H9 (cell line): ENCODE measurements at regions not wholly inside any gene's neighbourhood (a gene's known extent, or its start where the extent isn't known, plus 50 kb on each side); places are given as distances from the start of the nearest gene placed in this dataset.

ENCODE experiments used
- DNase-seq: peaks from one replicate; pipeline ENCODE4 v3.0.0-alpha.2; 2017
- H2AFZ ChIP-seq: one replicate; pipeline ENCODE4 v1.6.1; 2013; ENCODE audit warnings: mild to moderate bottlenecking, low read length, control low read depth, moderate library complexity
- H2AK5ac ChIP-seq: 2 replicates; pipeline ENCODE4 v1.6.1; 2013; ENCODE audit warnings: low read length, control low read depth, mixed read lengths; ENCODE audit not compliant: insufficient read length
- H2BK120ac ChIP-seq: one replicate; pipeline ENCODE4 v1.6.1; 2013; ENCODE audit warnings: low read depth, mild to moderate bottlenecking, low read length, control low read depth, inconsistent platforms; ENCODE audit not compliant: poor library complexity, severe bottlenecking
- H2BK12ac ChIP-seq: 2 replicates; pipeline ENCODE4 v1.6.1; 2013; ENCODE audit warnings: low read length, control low read depth, mixed read lengths, low read depth; ENCODE audit not compliant: insufficient read length
- H2BK15ac ChIP-seq: 2 replicates; pipeline ENCODE4 v1.6.1; 2013; ENCODE audit warnings: low read depth, low read length, control low read depth
- H2BK20ac ChIP-seq: one replicate; pipeline ENCODE4 v1.6.1; 2013; ENCODE audit warnings: low read depth, mild to moderate bottlenecking, low read length, control low read depth, inconsistent platforms; ENCODE audit not compliant: poor library complexity, severe bottlenecking
- H2BK5ac ChIP-seq: 2 replicates; pipeline ENCODE4 v1.6.1; 2013; ENCODE audit warnings: low read length, control low read depth, mixed read lengths; ENCODE audit not compliant: insufficient read length
- H3K14ac ChIP-seq: 2 replicates; pipeline ENCODE4 v1.6.1; 2013; ENCODE audit warnings: low read length, control low read depth; ENCODE audit not compliant: insufficient read depth
- H3K18ac ChIP-seq: 2 replicates; pipeline ENCODE4 v1.6.1; 2013; ENCODE audit warnings: low read depth, mild to moderate bottlenecking, mixed read lengths, low read length, control low read depth; ENCODE audit not compliant: insufficient read length
- H3K23ac ChIP-seq: 2 replicates; pipeline ENCODE4 v1.6.1; 2013; ENCODE audit warnings: low read length, control low read depth, mixed read lengths, low read depth; ENCODE audit not compliant: insufficient read length
- H3K23me2 ChIP-seq: 2 replicates; pipeline ENCODE4 v1.6.1; 2013; ENCODE audit warnings: low read depth, mild to moderate bottlenecking, mixed read lengths, low read length, control low read depth; ENCODE audit not compliant: insufficient read length, poor library complexity, severe bottlenecking
- H3K27ac ChIP-seq: 2 replicates; pipeline ENCODE4 v1.5.1; 2013; ENCODE audit warnings: low read length, control low read depth, mixed read lengths, low read depth; ENCODE audit not compliant: insufficient read length
- H3K27me3 ChIP-seq: 2 replicates; pipeline ENCODE4 v1.6.1; 2013; ENCODE audit warnings: low read length, control low read depth, inconsistent platforms; ENCODE audit not compliant: insufficient read depth
- H3K4ac ChIP-seq: 2 replicates; pipeline ENCODE4 v1.6.1; 2013; ENCODE audit warnings: low read depth, mild to moderate bottlenecking, control low read depth, inconsistent platforms, low read length, moderate library complexity
- H3K4me1 ChIP-seq: 2 replicates; pipeline ENCODE4 v1.6.1; 2013; ENCODE audit warnings: low read length, control low read depth, inconsistent platforms; ENCODE audit not compliant: insufficient read depth
- H3K4me2 ChIP-seq: 2 replicates; pipeline ENCODE4 v1.6.1; 2013; ENCODE audit warnings: low read length, control low read depth, mixed read lengths; ENCODE audit not compliant: insufficient read length, insufficient read depth
- H3K56ac ChIP-seq: 2 replicates; pipeline ENCODE4 v1.6.1; 2013; ENCODE audit warnings: low read depth, mild to moderate bottlenecking, mixed read lengths, low read length, control low read depth; ENCODE audit not compliant: insufficient read length
- H3K79me1 ChIP-seq: 2 replicates; pipeline ENCODE4 v1.6.1; 2013; ENCODE audit warnings: low read depth, mild to moderate bottlenecking, moderate library complexity, low read length, control low read depth, inconsistent platforms; ENCODE audit not compliant: insufficient read depth, poor library complexity, severe bottlenecking
- H3K79me2 ChIP-seq: 2 replicates; pipeline ENCODE4 v1.6.1; 2013; ENCODE audit warnings: low read length, control low read depth, inconsistent platforms; ENCODE audit not compliant: insufficient read depth
- H3K9ac ChIP-seq: 2 replicates; pipeline ENCODE4 v1.6.1; 2013; ENCODE audit warnings: low read length, control low read depth, mixed read lengths; ENCODE audit not compliant: insufficient read length; ENCODE audit errors: extremely low read depth
- H3K9me3 ChIP-seq: one replicate; pipeline ENCODE4 v1.6.1; 2013; ENCODE audit warnings: low read depth, low read length, inconsistent platforms; ENCODE audit not compliant: control insufficient read depth
- H3T11ph ChIP-seq: one replicate; pipeline ENCODE4 v1.6.1; 2013; ENCODE audit warnings: mild to moderate bottlenecking, low read length, control low read depth, inconsistent platforms
- H4K20me1 ChIP-seq: one replicate; pipeline ENCODE4 v1.6.1; 2013; ENCODE audit not compliant: control insufficient read depth, insufficient read length, insufficient read depth
- H4K5ac ChIP-seq: 2 replicates; pipeline ENCODE4 v1.6.1; 2013; ENCODE audit warnings: low read depth, mild to moderate bottlenecking, mixed read lengths, low read length, control low read depth; ENCODE audit not compliant: insufficient read length
- H4K8ac ChIP-seq: replicated peaks from 2 replicates; pipeline ENCODE4 v1.6.1; 2013; ENCODE audit warnings: low read length, control low read depth, mixed read lengths, low read depth; ENCODE audit not compliant: insufficient read length
- H4K91ac ChIP-seq: 2 replicates; pipeline ENCODE4 v1.6.1; 2013; ENCODE audit warnings: low read depth, mild to moderate bottlenecking, moderate library complexity, mixed read lengths, low read length, control low read depth; ENCODE audit not compliant: insufficient read length
- H3K27ac Mint-ChIP-seq, 3 experiments: 2 replicates in 2 of 3; 3 replicates in 1 of 3; pipeline ENCODE4 v1.8.0; 2020 to 2021; ENCODE audit warnings: mixed read lengths in 3 of 3, mild to moderate bottlenecking in 1 of 3, moderate library complexity in 1 of 3
- H3K27me3 Mint-ChIP-seq: 2 replicates; pipeline ENCODE4 v1.8.0; 2021; ENCODE audit warnings: low read depth, mild to moderate bottlenecking, moderate library complexity, mixed read lengths
- H3K36me3 Mint-ChIP-seq, 3 experiments: 2 replicates in 2 of 3; 3 replicates in 1 of 3; pipeline ENCODE4 v1.8.0; 2020 to 2021; ENCODE audit warnings: low read depth in 3 of 3, mixed read lengths in 3 of 3; ENCODE audit not compliant: insufficient read depth in 1 of 3
- H3K4me1 Mint-ChIP-seq, 2 experiments: 2 replicates each; pipeline ENCODE4 v1.8.0; 2020; ENCODE audit warnings: mixed read lengths in 2 of 2
- H3K4me3 Mint-ChIP-seq, 2 experiments: 2 replicates in 1 of 2; 3 replicates in 1 of 2; pipeline ENCODE4 v1.8.0; 2020 to 2021; ENCODE audit warnings: mild to moderate bottlenecking in 2 of 2, mixed read lengths in 2 of 2, moderate library complexity in 1 of 2
- H3K9me3 Mint-ChIP-seq, 2 experiments: 2 replicates in 1 of 2; 3 replicates in 1 of 2; pipeline ENCODE4 v1.8.0; 2020; ENCODE audit warnings: mild to moderate bottlenecking in 2 of 2, mixed read lengths in 2 of 2, moderate library complexity in 1 of 2
- CTCF ChIP-seq: fragments of 200-600 bp; sonication (generic); conservative IDR thresholded peaks from 3 replicates; pipeline ENCODE4 v1.8.0; 2021; ENCODE audit warnings: antibody characterized with exemption, mild to moderate bottlenecking
- WGBS: extraction: QIAGEN DNeasy Blood & Tissue Kit; methylation state at CpG from one replicate; pipeline ENCODE4 v1.1.7; 2013; ENCODE audit warnings: missing lambda C conversion rate, low lambda C conversion rate, mixed read lengths; ENCODE audit not compliant: insufficient read length; ENCODE audit errors: extremely low coverage; 5-methylcytosine and 5-hydroxymethylcytosine counted together

GRCh38 chr16:54385141-54385540, 98.6 kb upstream of the IRX3 start:
- Histone ChIP-seq H3K23me2 (no peaks in the 10 kb centered on the region), H4K91ac (no peak overlapping the region), H4K8ac (no peak overlapping the region), H4K20me1 (no peaks in the 10 kb centered on the region), H3T11ph (no peak overlapping the region), H2BK12ac (no peak overlapping the region), H3K27ac (no peak overlapping the region), H3K79me2 (no peaks in the 10 kb centered on the region), H2BK15ac (no peak overlapping the region), H3K14ac (no peak overlapping the region), H2BK120ac (no peak overlapping the region), H3K4me1 (peaks cover 2% of the 10 kb centered on the region), H4K5ac (no peak overlapping the region), H2AFZ (no peak overlapping the region), H3K4me2 (no peak overlapping the region), H3K9ac (no peak overlapping the region), H2BK5ac (no peak overlapping the region), H3K56ac (no peak overlapping the region), H3K79me1 (no peaks in the 10 kb centered on the region), H2BK20ac (no peak overlapping the region), H3K27me3 (no peaks in the 10 kb centered on the region), H3K18ac (no peak overlapping the region), H3K23ac (no peak overlapping the region), H3K4ac (no peak overlapping the region), H2AK5ac (no peak overlapping the region), H3K9me3 (no peaks in the 10 kb centered on the region)
- H3K27ac Mint-ChIP-seq, result no peak overlapping the region
- no peak for TF ChIP-seq CTCF
- H3K4me1 Mint-ChIP-seq, result peaks cover 19 to 29% of the 10 kb centered on the region in 2 experiments
- H3K9me3 Mint-ChIP-seq, result peaks cover 9 to 12% of the 10 kb centered on the region in 2 experiments
- DNase-seq, result no peak
- H3K27me3 Mint-ChIP-seq, result peaks cover 10% of the 10 kb centered on the region
- H3K36me3 Mint-ChIP-seq, result peaks cover 0 to 19% (median 4%) of the 10 kb centered on the region in 3 experiments; a peak in 3 of 7 replicates
- no peak overlapping the region for H3K4me3 Mint-ChIP-seq
- whole genome bisulfite sequencing, result no CpG with 5 or more reads among the region's 2 CpGs
